Hematopoietic multipotent progenitor cell (in vitro differentiated cells): ENCODE measurements at regions not wholly inside any gene's neighbourhood (a gene's known extent, or its start where the extent isn't known, plus 50 kb on each side); places are given as distances from the start of the nearest gene placed in this dataset.

Source experiments
- DNase-seq, 3 donors: peaks; one replicate each; pipeline ENCODE4 v3.0.0-alpha.2; 2011 to 2015; ENCODE audit warnings: low read depth in 2 of 3, low spot score in 2 of 3

DNA sequence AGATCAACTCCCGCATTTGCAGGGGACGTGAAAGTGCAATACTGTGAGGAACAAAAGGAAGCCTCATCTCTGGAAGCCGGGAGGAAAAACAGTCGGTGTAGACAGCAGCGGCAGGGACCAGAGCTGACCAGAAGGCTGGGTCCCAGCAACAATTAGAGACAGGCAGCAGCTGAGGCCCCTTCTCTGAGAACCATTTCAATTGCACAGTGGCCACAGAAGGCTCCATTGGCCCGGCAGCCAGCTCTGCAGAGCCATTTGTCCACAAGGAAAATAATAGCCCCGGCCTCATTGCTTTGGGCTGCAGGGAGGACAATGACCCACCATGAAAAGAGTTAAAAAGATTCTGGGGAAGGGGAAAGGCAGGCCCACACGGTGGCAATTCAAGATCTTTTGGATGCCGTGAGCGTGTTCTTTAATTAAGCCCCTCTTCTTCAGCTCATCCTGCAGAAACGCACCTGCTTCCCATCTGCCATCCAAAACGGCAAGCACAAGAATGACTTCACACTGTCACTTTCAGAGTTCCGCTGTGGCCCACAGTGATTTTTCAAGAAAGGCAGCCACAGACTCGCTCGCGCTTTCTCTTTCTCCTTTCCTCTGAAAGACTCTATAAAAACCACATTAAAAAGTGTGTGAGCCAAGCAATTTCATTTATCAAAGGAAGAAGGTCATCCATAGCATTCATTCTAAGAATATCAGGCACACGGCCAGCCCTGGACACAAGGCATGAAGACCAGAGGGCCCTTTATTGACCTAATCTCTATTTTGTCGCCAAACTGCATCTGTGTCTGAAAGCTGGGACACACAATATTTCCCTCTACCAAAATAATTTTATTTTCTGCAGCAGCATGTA is 293.6 kb downstream of the SOX11 start:
- DNase-seq: no peak

DNA sequence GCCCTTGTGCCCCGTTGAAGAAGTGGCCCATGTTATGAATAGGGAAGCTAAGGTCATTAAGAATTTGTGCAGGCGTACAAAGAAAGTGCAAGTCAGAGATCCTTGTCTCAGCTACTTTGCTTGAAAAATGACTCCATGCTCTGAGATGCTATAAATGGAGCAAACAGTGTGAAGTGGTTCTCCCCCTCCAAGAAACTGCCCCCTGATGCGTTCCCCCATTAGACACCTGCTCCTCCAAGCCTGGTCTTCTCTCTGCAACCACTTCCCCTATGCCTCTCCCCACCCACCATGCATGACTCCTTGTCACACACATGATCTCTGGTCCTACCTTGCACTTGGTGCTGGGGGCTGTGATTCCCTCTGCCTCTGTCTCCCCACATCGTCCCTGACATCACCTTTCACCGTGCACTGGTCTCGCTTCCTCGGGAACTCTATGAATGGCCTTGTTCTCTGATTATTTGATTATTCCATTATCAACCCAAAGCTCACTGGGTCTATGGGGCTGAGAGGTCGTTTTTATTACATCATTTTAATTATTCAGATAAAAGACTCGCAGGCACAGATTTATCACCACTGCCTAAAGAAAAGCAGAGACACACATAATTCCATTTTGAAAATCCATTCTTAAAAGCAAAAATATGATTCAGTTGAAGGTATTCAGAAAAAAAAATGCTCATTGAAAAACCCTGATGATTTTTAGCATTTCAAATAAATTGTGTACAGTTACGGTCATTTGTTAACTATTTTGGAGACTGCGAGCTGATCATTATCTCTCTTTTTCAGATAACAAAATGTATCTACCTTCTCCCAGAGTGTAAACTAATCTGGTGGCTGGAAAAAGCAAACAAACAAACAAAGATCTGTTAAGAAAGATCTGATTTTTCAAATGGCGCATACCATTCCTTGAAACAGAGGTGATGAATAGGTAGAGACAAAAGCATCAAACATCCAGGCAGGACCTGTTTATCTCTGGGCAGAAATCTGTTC is 294.9 kb downstream of the SOX11 start:
- no peak for DNase-seq

DNA sequence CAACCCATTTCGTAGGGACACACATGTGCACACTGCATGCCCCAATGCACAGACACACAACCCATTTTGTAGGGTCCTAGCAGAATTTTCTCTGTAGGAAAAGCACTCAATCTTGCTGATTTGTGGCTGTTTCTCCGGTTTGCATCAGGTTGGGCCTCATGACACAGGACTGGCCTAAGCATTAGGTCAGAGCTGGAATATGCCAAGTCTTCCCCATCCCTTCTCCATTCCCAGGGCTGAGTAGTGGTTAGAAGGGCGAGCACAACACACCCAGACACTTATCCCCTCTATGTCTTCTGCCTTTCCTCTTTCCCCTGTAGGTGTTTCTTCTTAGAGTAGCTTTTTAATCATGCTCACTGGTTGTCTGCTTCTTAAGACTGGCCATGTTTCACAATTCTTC is 295.9 kb downstream of the SOX11 start:
- no peak for DNase-seq

DNA sequence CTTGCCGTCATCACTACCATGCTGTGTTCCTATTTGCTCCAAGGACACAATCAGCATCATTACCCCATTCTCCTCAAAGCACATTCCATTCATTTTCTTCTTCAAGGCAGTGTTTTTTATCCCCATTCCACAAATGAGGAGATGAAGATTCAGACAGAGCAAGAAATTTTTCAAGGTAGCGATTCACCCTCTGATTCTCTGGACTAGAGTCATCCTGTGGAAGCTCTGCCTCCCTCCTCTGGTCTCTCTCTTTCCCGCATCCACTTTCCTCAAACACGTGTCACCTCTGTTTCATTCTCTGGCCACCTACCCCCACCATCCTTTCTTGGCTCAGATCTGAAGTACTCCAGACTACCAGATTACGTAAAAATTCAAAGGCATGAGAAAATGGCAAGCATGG is 297.9 kb downstream of the SOX11 start:
- DNase-seq: no peak

DNA sequence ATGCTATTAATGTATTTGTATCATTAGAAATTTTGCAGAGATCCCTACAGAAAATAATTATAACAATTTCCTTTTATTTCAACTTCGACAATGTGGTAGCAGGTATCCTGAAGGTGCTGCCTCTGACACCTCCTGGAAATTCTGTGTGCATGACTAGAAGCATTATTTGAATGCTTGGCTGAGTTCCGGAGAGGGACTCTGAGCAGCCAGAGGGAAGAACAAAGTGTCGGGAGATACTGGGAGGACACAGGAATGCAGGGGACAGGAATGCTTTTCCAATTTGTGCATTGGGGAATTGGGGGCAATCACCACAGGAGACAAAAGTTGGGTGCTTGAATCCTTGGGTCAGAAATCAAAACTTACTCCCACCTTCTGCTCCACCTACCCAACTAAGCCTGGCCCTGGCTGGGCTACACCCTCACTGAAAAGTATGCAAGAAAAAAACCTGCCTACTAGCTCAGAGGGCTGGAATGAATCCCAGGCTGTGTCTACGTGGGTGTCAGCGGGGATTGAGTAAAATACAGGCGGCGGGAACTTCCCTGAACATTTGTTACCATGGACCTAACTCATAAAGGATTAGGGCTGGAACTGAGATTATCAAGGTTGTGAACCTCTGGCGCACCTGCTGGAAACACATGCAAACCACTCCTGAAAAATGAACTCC is 299.3 kb downstream of the SOX11 start:
- DNase-seq: no peak

DNA sequence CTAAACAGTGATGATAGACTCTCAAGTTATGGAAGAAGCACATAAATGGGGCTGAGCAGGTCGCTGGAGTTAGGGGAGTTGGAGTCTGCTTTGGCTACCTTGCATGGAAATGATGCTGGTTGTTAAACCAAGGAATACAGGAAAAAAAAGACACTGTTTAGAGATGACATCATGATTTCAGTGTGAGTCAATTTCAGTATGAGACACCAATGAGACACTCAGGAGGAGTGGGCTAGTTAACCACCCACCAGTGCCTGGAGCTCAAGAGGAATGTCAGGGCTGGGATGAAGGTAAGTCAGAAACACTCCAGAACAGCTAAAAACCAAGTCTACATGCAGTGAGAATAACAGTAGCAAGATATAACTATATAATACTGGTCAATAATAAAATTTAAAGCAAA is 303.6 kb downstream of the SOX11 start:
- DNase-seq: no peak

DNA sequence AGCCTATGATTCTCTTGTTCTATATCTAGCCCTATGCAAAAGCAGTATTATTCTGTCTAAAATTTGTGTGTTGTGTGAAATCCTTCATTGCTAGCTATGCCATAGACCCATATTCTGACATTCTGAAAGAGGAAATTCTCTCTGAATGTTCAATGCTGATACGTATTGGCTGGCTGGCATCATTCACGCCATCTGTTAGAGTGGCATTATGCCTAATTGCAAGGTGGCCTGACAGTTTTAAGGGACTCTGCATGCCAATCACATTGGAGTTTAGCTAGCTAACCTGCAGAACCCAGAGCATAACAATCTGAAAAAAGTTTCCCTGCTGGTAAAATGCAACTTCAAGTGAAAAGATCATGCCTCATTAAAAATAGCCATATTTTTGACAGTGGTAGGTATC is 316.0 kb downstream of the SOX11 start:
- no peak for DNase-seq

DNA sequence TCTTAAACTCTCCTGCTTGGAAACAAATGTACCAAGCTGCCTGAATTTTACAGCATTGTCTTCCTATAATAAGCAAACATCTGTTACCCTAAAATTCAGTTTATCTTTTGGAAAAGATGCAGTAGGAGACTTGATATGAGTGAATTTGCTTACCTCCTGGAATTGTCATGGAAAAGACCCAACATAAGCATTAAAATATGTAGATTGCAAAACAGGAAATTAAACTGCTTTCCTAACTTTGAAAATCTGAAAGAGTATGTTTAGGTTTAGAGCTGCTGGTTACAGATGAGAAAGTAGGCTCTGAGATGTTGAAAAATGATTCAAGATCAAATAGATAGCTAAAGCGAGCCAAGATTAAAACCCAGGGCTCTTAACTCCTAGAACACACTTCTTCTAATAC is 316.5 kb downstream of the SOX11 start:
- DNase-seq: no peak

DNA sequence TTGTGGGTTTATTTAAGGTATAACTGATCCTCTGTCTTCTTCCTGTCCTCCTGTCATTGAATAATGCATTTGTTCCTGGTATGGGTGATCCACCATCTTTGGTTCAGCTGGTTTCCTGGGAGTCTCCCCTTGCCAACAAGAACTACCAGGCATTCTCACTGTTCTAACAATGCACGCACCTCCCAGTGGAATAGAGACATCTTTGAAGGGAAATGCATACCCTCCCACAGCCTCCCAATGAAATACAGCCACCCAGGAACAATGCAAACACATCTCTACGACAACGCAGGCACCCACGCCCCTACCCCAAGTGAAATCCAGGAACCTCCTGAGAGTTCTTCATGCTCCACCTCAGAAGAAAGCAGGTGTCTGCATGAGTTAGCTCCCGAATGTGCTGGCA is 318.0 kb downstream of the SOX11 start:
- no peak for DNase-seq

DNA sequence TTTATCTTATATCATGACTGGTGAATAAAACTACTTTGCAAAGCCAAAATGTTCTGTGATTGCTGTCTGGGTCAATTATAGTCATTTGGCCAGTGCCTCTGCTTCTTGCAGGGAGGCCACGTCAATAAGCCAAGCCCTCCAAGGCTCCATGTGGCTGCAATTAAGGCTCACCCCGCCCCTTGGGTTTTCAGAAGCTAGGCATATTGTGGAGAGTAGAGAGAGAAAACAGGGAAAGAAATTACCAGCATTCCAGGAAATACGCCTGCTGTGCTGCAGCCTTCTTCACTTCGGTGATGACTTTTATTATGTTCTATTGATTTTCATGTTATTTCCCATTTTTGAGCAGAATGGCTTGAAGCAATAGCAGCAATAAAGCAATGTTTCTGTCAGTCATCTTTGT is 319.7 kb downstream of the SOX11 start:
- DNase-seq: no peak

DNA sequence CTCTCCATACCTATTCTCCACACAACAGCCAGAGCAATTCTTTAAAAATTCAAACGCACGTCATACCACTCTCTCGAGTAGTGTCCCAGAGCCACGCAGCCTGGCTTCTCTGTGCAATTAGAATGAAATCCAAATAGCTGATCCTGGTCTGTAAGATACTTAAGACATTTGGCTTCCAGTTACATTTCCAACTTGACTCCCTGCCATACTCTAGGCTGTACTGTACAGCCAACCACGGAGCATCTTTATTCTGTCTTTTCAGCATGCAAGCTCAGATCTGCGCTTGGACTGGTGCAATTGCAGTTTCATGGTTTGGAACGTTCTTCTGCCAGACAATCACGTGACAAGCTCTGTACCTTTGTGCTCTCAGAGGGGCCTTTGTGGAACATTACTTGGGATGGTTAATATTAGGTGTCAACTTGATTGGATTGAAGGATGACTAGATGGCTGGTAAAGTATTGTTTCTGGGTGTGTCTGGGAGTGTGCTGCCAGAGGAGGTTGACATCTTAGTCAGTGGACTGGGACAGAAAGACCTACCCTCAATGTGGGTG is 325.6 kb downstream of the SOX11 start:
- DNase-seq: no peak

DNA sequence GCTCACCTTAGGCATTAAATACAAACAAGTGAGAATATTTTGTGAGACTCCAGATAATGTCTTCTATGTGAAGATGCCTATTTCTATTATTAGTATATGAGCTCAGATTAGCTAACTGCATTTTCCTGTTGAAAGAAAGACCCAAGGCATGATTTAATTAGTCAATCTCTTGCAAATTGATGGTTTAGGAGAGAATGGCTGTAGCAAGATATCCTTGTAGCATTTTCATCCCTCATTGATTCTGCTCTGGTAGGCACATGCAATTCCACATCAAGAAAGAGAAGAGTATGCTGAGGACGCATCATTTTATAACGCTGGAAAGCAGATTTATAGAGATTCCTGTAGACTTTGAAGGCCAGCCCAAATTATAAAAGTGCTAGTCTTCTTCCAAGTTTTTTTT is 332.0 kb downstream of the SOX11 start:
- no peak for DNase-seq

DNA sequence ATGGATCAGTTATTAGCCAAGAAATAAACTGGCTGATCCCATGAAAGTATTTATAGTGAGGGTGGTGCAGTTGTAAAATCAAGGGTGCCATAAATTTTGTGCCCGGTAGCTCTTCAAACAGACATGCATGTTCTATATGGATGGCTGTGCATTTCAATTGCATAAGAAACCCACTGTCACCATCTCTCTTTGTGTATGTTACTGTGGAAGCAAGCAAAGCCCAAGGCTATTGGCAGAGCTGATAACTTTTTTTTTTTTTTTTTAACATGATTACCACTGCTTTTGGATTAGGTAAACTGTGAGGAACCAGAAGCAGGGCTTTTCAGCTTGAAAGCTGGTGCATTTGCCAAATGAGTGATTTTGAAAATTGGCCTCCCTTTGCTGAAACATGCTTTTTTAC is 332.6 kb downstream of the SOX11 start:
- no peak for DNase-seq

DNA sequence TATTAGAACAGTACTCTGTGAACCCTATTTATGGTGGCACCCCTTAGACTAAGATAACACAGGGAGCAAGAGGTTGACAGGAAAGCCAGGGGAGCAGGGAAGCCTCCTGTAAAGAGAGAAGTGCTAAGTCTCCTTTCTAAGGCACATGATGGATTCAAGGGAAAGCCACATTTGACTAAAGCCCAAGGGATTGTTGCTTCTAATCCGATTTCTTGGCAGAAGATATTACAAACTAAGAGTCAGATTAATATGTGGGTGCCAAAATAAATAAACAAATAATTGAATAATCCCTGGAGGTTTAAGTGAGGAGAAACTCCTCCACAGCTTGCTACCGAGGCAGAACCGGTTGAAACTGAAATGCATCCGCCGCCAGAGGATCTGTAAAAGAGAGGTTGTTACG is 333.2 kb downstream of the SOX11 start:
- no peak for DNase-seq

DNA sequence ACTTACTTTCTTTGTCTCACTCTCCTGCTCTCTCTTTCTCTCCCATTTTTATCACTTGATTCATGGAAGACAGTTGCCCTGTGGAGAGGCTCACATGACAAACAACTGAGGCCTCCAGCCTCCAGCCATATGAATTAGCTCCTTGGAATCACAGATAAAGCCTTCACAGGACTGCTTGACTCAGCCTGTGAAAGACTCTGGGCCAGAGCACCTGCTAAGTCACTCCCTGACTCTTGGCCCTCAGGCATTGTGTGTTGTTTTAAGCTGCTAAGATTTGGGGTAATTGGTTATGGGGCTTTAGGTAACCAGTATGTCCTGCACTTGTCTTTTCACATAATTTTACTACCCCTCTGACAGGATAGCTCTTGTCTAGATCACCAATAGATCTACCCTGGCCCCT is 334.9 kb downstream of the SOX11 start:
- DNase-seq: no peak

DNA sequence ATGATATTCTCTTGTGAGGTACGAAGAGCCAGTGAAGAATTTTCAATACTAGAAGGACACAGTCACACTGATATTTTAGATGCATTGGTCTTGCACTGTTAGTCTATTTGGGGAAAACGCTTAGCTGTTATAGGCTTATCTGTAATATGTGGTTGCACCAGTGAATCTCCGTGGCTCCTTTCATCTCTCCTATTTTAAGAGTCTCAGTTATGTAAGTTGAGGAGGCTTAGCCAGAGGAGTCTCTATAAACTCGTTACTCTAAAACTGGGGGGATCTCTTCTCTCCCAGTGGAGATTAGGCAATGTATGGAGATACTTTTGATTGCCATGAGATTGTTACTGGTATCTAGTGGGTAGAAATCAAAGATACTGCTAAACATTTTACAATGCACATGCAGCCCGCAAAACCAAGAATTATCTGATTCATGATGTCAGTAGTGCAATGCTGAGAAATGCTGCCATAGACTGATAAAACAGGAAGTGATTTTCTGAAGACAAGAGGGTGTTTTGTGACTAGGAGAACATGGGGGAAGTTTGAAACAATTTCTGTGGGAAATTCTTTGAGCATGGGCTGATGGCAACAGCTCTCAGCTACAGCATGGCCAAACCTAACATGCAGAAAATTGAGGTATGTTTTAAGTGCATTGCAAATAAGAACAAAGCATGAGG is 339.1 kb downstream of the SOX11 start:
- no peak for DNase-seq

DNA sequence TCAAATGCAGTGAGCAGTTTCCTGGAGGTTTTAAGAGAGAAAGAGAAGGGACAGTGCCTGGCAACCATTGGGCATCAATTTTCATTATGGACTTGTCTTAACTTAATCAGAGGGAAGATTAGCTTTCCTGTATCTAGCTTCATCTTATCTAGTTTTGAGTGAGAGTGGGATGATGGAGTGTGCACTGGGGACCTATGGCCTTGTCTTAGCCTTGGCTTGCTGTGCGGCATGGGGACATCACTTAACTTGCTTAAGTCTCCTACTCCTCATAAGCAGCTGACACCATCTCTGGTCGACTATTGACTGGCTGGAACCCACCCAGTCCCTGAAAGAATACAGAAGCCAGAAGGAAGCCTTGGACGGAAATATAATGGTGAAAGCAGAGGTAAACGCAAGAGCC is 344.0 kb downstream of the SOX11 start:
- no peak for DNase-seq

DNA sequence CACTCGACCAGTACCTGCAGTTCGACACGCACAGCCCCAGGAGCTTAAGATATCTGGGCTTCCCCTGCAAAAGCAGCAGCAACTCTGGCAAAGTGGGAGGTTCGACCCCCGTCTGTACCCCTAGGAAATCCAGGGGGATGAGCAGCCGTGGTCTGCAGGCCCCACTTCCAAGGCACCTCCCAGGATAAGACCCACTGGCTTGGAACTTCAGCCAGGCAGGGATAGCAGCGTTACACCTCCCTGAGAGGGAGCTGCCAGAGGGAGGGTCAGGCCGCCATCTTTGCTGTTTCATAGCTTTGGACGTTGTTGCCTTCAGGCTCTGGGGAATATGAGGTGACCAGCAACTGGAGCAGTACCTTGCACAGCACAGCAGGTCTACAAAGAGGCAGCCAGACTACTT is 351.1 kb downstream of the SOX11 start:
- DNase-seq: no peak

DNA sequence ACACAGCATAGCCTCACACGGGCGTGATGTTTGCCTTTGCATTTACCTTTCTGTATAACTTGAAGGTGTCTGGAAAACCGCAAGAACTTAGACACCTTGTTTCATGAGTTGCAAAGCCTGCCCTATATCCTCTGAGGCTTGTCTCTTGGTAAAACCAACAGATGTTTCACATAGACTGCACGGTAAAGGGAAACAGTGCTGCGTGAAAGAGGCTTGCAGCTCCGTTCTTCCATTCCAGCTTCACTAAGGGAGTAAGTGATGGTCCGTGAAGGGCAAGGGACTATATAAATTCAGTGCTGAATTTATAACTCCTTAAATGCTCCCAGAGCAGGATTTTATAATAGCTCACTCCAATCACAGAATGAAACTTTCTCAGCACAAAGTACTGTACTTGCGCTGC is 360.5 kb downstream of the SOX11 start:
- no peak for DNase-seq

DNA sequence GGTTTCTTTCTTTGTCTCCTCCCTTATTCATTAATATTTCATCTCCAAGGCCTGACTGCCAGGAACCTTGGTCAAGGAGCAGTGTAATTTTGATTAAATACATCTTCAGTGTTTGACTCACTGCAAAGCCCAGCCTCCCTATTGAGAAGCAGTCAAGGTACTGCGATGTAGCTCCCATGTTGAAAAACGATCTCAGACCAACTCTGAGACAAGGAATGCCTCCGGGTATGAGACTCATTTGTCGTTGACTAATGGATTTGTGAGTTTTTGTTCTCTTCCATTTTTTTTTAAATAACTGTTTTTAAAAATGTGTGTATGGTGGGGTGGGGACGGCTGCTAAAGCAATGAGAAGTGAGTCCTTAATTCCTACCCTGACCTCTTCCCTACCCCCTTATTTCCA is 361.6 kb downstream of the SOX11 start:
- DNase-seq: no peak
